GM12878 (cell line): ENCODE measurements at regions not wholly inside any gene's neighbourhood (a gene's known extent, or its start where the extent isn't known, plus 50 kb on each side); places are given as distances from the start of the nearest gene placed in this dataset.

ENCODE experiments used
- ATAC-seq: fragments of 200-7000 bp; cut with Tn5 transposase; 3 replicates; pipeline ENCODE4 v1.9.1; 2020; ENCODE audit warnings: mild to moderate bottlenecking, moderate library complexity
- BruUV-seq: library from RNA; stranded (reverse); fragments of 400-500 nt; replicated peaks from 2 replicates; lab custom pipeline; 2021; lab: Mats Ljungman, UMichigan
- CTCF ChIA-PET: fragments of 300-600 bp; sonication (Branson Sonifier 250); formaldehyde crosslinking; extraction: SDS; loops from one replicate; lab custom pipeline; 2021; ENCODE audit warnings: inconsistent platforms; lab: Yijun Ruan, JAX
- POLR2A ChIA-PET: fragments of 350-600 bp; formaldehyde crosslinking; extraction: SDS; loops from one replicate; lab custom pipeline; 2021; ENCODE audit warnings: inconsistent platforms; lab: Charles Lee
- RAD21 ChIA-PET: fragments of 300-600 bp; sonication (Branson Sonifier 250); formaldehyde crosslinking; loops from one replicate; lab custom pipeline; 2023; ENCODE audit warnings: antibody characterized with exemption; ENCODE audit not compliant: unreplicated experiment; lab: Charles Lee
- SMC1A ChIA-PET: fragments of 300-600 bp; sonication (Branson Sonifier 250); formaldehyde crosslinking; loops from one replicate; lab custom pipeline; 2023; ENCODE audit not compliant: unreplicated experiment, uncharacterized antibody; lab: Charles Lee
- DNase-seq: peaks from one replicate; pipeline ENCODE4 v3.0.0-alpha.2; 2011; ENCODE audit warnings: low read depth, low spot score
- FAIRE-seq: peaks from 3 replicates; lab custom pipeline; 2011; peaks lifted over from hg19 to GRCh38; lab: Jason Lieb, UNC
- H2AFZ ChIP-seq: 2 replicates; pipeline ENCODE4 v1.6.0; 2011; ENCODE audit warnings: low read depth, low read length, control low read depth; ENCODE audit not compliant: control insufficient read depth
- H3K27ac ChIP-seq: 2 replicates; pipeline ENCODE4 v1.5.1; 2011; ENCODE audit warnings: control low read depth; ENCODE audit not compliant: control insufficient read depth, insufficient read depth
- H3K27me3 ChIP-seq, 2 experiments: replicated peaks in 1 of 2; 2 replicates each; pipeline versions ENCODE4 v1.6.0 to v1.6.1; 2011; ENCODE audit warnings: low read length in 1 of 2; ENCODE audit not compliant: control insufficient read depth in 2 of 2, insufficient read depth in 2 of 2
- H3K36me3 ChIP-seq, 2 experiments: 2 replicates each; pipeline ENCODE4 v1.5.1; 2011; ENCODE audit warnings: low read length in 1 of 2; ENCODE audit not compliant: control insufficient read depth in 2 of 2, insufficient read depth in 2 of 2
- H3K4me1 ChIP-seq: 2 replicates; pipeline ENCODE4 v1.6.1; 2011; ENCODE audit warnings: mild to moderate bottlenecking, low read length, moderate library complexity, mixed read lengths; ENCODE audit not compliant: control insufficient read depth, insufficient read depth
- H3K4me2 ChIP-seq: 2 replicates; pipeline ENCODE4 v1.6.0; 2011; ENCODE audit warnings: control low read depth; ENCODE audit not compliant: control insufficient read depth, insufficient read depth
- H3K4me3 ChIP-seq: fragments of 200-600 bp; sonication (generic); 2 replicates; pipeline ENCODE4 v1.5.1; 2016
- H3K79me2 ChIP-seq: 2 replicates; pipeline ENCODE4 v1.6.0; 2011; ENCODE audit warnings: low read length; ENCODE audit not compliant: control insufficient read depth, insufficient read depth
- H3K9ac ChIP-seq: 2 replicates; pipeline ENCODE4 v1.8.0; 2011; ENCODE audit warnings: low read length, control low read depth, mixed read lengths; ENCODE audit not compliant: control insufficient read depth, insufficient read depth
- H3K9me3 ChIP-seq: replicated peaks from 3 replicates; pipeline ENCODE4 v1.5.1; 2011; ENCODE audit warnings: mild to moderate bottlenecking, low read length; ENCODE audit not compliant: control insufficient read depth, insufficient read depth
- H4K20me1 ChIP-seq: 2 replicates; pipeline ENCODE4 v1.6.0; 2011; ENCODE audit not compliant: control insufficient read depth, insufficient read depth
- CUX1 ChIP-seq: IDR thresholded peaks from 2 replicates; pipeline ENCODE4 v1.6.1; 2012; ENCODE audit warnings: improper control_type of control experiment, low read depth, low read length; ENCODE audit not compliant: insufficient replicate concordance
- EED ChIP-seq: sonication (generic); IDR thresholded peaks from 2 replicates; pipeline ENCODE4 v1.6.1; 2016; ENCODE audit warnings: antibody characterized with exemption, low read depth
- MXI1 ChIP-seq: fragments of 150-350 bp; IDR thresholded peaks from 2 replicates; pipeline ENCODE4 v1.6.1; 2011; ENCODE audit warnings: low read depth, mild to moderate bottlenecking, inconsistent platforms, low read length, improper control_type of control experiment
- PKNOX1 ChIP-seq: fragments of 450-650 bp; IDR thresholded peaks from 2 replicates; pipeline ENCODE4 v1.6.1; 2016; ENCODE audit warnings: mild to moderate bottlenecking
- SUZ12 ChIP-seq: fragments of 200-600 bp; sonication (generic); IDR thresholded peaks from one replicate; pipeline ENCODE4 v1.6.1; 2018; ENCODE audit warnings: antibody characterized with exemption, mild to moderate bottlenecking; ENCODE audit not compliant: unreplicated experiment
- TAF1 ChIP-seq: IDR thresholded peaks from 2 replicates; pipeline ENCODE4 v1.6.1; 2011; ENCODE audit warnings: mild to moderate bottlenecking, low read depth, low read length, borderline replicate concordance
- ZBTB40 ChIP-seq: fragments of 450-650 bp; IDR thresholded peaks from 2 replicates; pipeline ENCODE4 v1.6.1; 2016; ENCODE audit warnings: mild to moderate bottlenecking, moderate library complexity, borderline replicate concordance
- ZNF622 ChIP-seq: fragments of 450-650 bp; IDR thresholded peaks from 2 replicates; pipeline ENCODE4 v1.6.1; 2017; ENCODE audit warnings: mild to moderate bottlenecking, inconsistent platforms
- WGBS: methylation state at CpG from one replicate; pipeline ENCODE4 v1.1.6; 2016; ENCODE audit warnings: low lambda C conversion rate; ENCODE audit not compliant: insufficient replicate concordance, insufficient coverage; ENCODE audit errors: missing lambda C conversion rate; 5-methylcytosine and 5-hydroxymethylcytosine counted together
- in situ Hi-C: fragments of 300-500 bp; cut with MboI; formaldehyde crosslinking; loops from 9 replicates; pipeline ENCODE4 v1.14.3; 2018; ENCODE audit warnings: mixed read lengths
- intact Hi-C: fragments of 100-400 bp; cut with micrococcal nuclease; formaldehyde crosslinking; loops from one replicate; pipeline ENCODE4 v1.14.2; 2022; ENCODE audit not compliant: unreplicated experiment

DNA sequence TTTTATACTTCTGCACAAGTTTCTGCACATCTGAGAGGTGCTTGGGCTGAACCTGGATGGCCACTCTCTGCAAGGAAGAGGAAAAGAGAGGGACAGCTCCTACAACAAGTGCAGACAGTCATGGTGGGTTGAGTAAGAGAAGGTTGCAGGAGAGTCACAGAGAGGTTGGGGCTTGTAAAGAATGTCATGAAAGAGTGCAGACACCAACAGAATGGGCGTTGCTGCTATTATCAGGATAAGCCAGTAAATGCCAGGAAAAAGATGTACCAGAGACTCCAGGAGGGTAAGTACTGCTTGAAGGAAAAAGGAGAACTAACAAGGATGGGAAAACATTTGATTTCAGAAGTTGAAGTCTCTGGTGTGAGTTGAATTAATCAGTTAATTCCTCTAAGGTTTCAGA lies 77.8 kb upstream of the NRP1 start:
- no TSS peak for BruUV-seq
- ChIA-PET RAD21 (interaction anchor here (0.9 kb wide), 1 partner anchor 31 kb away, joined by 3 read pairs; no protein-coding TSS in a partner anchor), SMC1A (no interaction called here), POLR2A (no interaction called here), CTCF (no interaction called here)
- TF ChIP-seq TAF1 (no peak), SUZ12 (no peak), CUX1 (no peak), MXI1 (no peak), PKNOX1 (no peak), EED (no peak), ZBTB40 (no peak), ZNF622 (no peak)
- no peak overlapping the region for H3K4me3 ChIP-seq
- no peaks in the 10 kb centered on the region for H3K27me3 ChIP-seq
- no peaks in the 10 kb centered on the region for H3K79me2 ChIP-seq
- H3K4me2 ChIP-seq = no peak overlapping the region
- intact Hi-C loops (no loop called here), in situ Hi-C loops (no loop called here)
- H3K4me1 ChIP-seq = no peaks in the 10 kb centered on the region
- no peak overlapping the region for H3K9ac ChIP-seq
- FAIRE-seq (no peak), DNase-seq (no peak), ATAC-seq (no peak)
- no peaks in the 10 kb centered on the region for H3K9me3 ChIP-seq
- H4K20me1 ChIP-seq = no peaks in the 10 kb centered on the region
- WGBS = 0% methylated on average over 1 of the region's 1 CpG
- H3K36me3 ChIP-seq = no peaks in the 10 kb centered on the region
- no peak overlapping the region for H2AFZ ChIP-seq
- no peak overlapping the region for H3K27ac ChIP-seq
